ENCODE measurements at regions not wholly inside any gene's neighbourhood (a gene's known extent, or its start where the extent isn't known, plus 50 kb on each side); places are given as distances from the start of the nearest gene placed in this dataset.

- Histone ChIP-seq H3K27me3 (no peaks in the 10 kb centered on the region), H3K4me3 (no peak overlapping the region), H3K9me3 (no peaks in the 10 kb centered on the region), H3K4me1 (no peaks in the 10 kb centered on the region), H3K27ac (no peak overlapping the region), H3K36me3 (no peaks in the 10 kb centered on the region)
- no peak for DNase-seq (ENCODE audit: low spot score in 2 of 2)
- WGBS: 63% methylated on average over 5 of the region's 5 CpGs
- no peak for TF ChIP-seq POLR2A (IDR thresholded peaks at IDR 0.05)
- TF ChIP-seq EP300 (IDR thresholded peaks at IDR 0.05): no peak
- no peak for TF ChIP-seq CTCF (IDR thresholded peaks at IDR 0.05)
- TF ChIP-seq POLR2AphosphoS5 (IDR thresholded peaks at IDR 0.05): no peak
Measured at GRCh38 chr7:124557101-124557500, 208.5 kb downstream of the GPR37 start.

DNA sequence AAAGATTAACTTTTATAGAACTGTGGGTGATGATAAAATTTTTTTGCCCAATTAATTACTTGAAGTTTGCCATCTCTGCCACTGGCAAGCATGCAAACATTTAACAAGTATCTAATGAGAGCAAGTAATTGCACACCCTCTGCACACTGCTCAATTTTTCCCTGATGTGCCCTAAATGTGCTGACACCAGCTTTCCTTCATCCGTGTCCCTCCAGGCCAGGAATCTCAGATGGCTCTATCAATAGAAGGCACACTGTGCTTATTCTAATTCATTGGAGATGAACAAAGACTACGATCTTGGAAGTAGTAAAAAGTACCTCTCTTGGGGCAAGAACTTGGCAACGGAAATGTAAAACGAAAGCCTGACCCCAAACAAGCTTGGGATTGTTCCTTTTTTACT is 212.1 kb downstream of the GPR37 start:
- Histone ChIP-seq H3K27ac (no peak overlapping the region), H3K9me3 (no peaks in the 10 kb centered on the region), H3K4me1 (no peaks in the 10 kb centered on the region), H3K36me3 (no peaks in the 10 kb centered on the region), H3K27me3 (no peaks in the 10 kb centered on the region), H3K4me3 (no peak overlapping the region)
- no peak for DNase-seq (ENCODE audit: low spot score in 2 of 2)
- WGBS: 52% methylated on average over 4 of the region's 4 CpGs
- TF ChIP-seq CTCF (IDR thresholded peaks at IDR 0.05) (no peak), POLR2AphosphoS5 (IDR thresholded peaks at IDR 0.05) (no peak), POLR2A (IDR thresholded peaks at IDR 0.05) (no peak), EP300 (IDR thresholded peaks at IDR 0.05) (no peak)

DNA sequence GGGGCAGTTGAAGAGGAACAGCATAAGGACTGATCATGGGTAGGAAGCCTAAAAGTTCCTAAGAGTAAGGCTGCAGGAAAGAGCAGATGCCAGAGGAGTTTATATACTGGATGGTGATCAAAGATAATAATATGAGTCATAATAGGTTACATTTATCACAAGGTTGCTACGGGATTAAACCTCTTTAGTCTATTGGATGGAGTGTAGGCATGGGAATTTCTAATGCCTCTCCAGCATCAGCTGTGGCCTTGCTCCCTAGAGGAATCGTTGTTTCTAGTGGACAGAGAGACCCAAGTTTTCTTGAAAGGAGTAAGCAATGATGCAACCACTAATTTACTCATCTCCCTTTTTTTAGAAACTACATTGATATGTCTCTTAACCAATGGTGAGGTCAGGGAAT is 213.4 kb downstream of the GPR37 start:
- Histone ChIP-seq H3K36me3 (no peaks in the 10 kb centered on the region), H3K4me1 (no peaks in the 10 kb centered on the region), H3K27me3 (no peaks in the 10 kb centered on the region), H3K4me3 (no peak overlapping the region), H3K9me3 (no peaks in the 10 kb centered on the region), H3K27ac (no peak overlapping the region)
- no peak for DNase-seq (ENCODE audit: low spot score in 2 of 2)
- TF ChIP-seq CTCF (IDR thresholded peaks at IDR 0.05): no peak
- TF ChIP-seq POLR2AphosphoS5 (IDR thresholded peaks at IDR 0.05): no peak
- no peak for TF ChIP-seq POLR2A (IDR thresholded peaks at IDR 0.05)
- TF ChIP-seq EP300 (IDR thresholded peaks at IDR 0.05): no peak
- WGBS: 65% methylated on average over 2 of the region's 2 CpGs

DNA sequence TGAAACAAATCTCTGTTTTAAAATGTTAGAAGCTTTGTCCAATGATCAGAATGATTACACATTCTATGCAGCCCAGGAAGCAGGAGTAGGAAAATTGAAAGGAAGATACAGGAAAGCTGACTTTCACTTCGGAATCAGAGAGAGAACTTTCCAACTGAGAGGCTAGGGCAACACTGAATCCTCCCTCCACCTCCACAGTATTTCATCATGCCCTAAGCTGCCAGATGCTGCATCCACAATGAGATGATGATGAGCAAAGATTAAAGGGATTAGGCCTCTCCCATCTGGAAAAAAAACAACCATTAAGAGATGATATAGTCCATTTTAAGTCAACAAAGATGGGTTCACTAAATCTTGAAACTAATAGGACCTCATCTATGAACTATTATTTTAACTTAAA is 215.6 kb downstream of the GPR37 start:
- Histone ChIP-seq H3K9me3 (no peaks in the 10 kb centered on the region), H3K4me1 (no peaks in the 10 kb centered on the region), H3K4me3 (no peak overlapping the region), H3K27ac (no peak overlapping the region), H3K36me3 (no peaks in the 10 kb centered on the region), H3K27me3 (no peaks in the 10 kb centered on the region)
- DNase-seq (ENCODE audit: low spot score in 2 of 2): no peak
- TF ChIP-seq EP300 (IDR thresholded peaks at IDR 0.05) (no peak), POLR2A (IDR thresholded peaks at IDR 0.05) (no peak), POLR2AphosphoS5 (IDR thresholded peaks at IDR 0.05) (no peak), CTCF (IDR thresholded peaks at IDR 0.05) (no peak)
- 61% methylated on average over 1 of the region's 1 CpG for WGBS

DNA sequence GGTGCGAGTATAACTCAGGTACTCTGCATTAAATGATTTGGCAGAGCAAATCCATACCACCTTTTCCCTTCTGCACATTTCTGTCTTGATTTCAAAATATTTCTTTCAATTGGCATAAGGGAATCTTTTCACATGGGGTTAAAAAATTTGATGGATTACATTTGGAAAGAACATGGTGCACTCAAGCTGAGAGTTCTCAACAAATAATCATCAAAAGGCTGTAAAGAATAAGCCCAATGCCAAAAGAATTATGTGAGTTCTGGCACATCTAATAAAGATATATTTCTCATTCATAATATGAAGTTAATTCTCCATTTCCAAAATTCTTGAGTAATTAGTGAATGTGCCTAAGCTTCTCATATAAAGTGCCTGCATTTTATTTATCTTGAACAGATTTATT is 223.1 kb downstream of the GPR37 start:
- Histone ChIP-seq H3K36me3 (no peaks in the 10 kb centered on the region), H3K4me1 (no peaks in the 10 kb centered on the region), H3K27ac (no peak overlapping the region), H3K4me3 (no peak overlapping the region), H3K9me3 (no peaks in the 10 kb centered on the region), H3K27me3 (no peaks in the 10 kb centered on the region)
- no peak for DNase-seq (ENCODE audit: low spot score in 2 of 2)
- 84% methylated on average over 1 of the region's 1 CpG for WGBS
- TF ChIP-seq EP300 (IDR thresholded peaks at IDR 0.05) (no peak), CTCF (IDR thresholded peaks at IDR 0.05) (no peak), POLR2AphosphoS5 (IDR thresholded peaks at IDR 0.05) (no peak), POLR2A (IDR thresholded peaks at IDR 0.05) (no peak)

Data from suprapubic skin (tissue), 4 donors.